ENCODE measurements at regions not wholly inside any gene's neighbourhood (a gene's known extent, or its start where the extent isn't known, plus 50 kb on each side); places are given as distances from the start of the nearest gene placed in this dataset.

DNA sequence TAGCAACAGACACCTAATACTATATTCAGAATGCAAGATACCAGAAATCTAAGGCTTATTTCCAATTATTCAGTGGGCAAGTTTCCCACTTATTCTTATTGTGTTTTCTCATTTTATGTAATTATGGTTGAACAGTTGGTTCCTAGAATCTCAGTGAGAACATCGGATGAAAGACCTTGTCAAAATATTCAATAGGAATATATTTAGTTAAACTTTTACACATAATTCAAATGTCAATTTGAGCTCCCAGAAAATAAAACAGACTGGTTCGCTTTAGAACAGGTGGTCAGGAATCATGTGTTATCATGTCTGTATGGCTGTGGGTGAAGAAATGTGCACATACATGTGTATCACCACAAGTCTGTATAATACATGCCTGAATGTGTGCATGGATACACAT, 447.8 kb downstream of the MED10 start:
- no peak for DNase-seq
- H3K4me1 ChIP-seq: no peaks in the 10 kb centered on the region
- no peak for FAIRE-seq
- H3K4me3 ChIP-seq: no peak overlapping the region
- H3K36me3 ChIP-seq: no peaks in the 10 kb centered on the region
- TF ChIP-seq, protein P1, sequence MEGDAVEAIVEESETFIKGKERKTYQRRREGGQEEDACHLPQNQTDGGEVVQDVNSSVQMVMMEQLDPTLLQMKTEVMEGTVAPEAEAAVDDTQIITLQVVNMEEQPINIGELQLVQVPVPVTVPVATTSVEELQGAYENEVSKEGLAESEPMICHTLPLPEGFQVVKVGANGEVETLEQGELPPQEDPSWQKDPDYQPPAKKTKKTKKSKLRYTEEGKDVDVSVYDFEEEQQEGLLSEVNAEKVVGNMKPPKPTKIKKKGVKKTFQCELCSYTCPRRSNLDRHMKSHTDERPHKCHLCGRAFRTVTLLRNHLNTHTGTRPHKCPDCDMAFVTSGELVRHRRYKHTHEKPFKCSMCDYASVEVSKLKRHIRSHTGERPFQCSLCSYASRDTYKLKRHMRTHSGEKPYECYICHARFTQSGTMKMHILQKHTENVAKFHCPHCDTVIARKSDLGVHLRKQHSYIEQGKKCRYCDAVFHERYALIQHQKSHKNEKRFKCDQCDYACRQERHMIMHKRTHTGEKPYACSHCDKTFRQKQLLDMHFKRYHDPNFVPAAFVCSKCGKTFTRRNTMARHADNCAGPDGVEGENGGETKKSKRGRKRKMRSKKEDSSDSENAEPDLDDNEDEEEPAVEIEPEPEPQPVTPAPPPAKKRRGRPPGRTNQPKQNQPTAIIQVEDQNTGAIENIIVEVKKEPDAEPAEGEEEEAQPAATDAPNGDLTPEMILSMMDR (IDR thresholded peaks at IDR 0.05): no peak
- no peaks in the 10 kb centered on the region for H3K9me3 ChIP-seq
- no peak for ATAC-seq
- intact Hi-C loops (cut with DNase I): no loop called here
- 60 to 64% methylated on average over 2 of the region's 2 CpGs for WGBS, 2 donors
- H3K27me3 ChIP-seq: no peaks in the 10 kb centered on the region
- no peak overlapping the region for H3K27ac ChIP-seq

DNA sequence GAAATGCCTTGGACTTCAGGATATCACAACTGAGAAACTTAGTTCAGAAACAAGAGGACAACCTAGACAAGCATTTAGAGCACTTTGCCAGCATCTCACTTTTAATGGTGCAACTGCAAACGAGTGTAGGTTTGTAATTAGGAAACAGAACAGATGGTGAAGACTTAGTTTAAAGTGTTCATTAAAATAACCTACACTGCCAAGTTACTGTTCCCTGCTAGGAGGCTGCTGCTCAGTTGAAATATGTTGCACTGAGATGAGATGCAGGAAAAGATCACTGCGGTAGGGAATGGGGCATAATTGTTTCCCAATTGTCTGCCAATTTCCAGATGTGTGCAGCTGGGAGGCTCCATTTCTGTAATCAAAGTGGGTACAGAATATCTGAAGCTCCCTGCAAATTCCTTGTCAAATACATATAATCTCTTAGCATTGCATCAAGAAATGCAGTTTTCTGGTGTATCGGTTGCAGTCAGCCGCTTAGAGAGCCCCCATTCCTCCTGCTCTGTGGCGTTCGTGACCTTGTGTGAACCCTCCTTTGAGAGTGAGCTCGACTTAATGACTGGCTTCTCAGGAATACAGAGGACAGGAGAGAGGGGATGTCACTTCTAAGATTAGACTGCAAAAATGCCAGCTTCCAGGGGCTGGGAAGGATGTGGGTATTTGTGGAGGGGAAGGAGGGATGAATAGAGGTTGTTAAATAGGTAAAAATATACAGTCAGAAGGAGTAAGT, 448.9 kb downstream of the MED10 start:
- no peak for ATAC-seq
- intact Hi-C loops (cut with DNase I): no loop called here
- no peak overlapping the region for H3K27ac ChIP-seq
- TF ChIP-seq, protein P1 (IDR thresholded peaks at IDR 0.05): no peak
- no peaks in the 10 kb centered on the region for H3K4me1 ChIP-seq
- DNase-seq: no peak
- no peak for FAIRE-seq
- peaks cover 0 to 4% (median 0%) of the 10 kb centered on the region in 4 donors for H3K27me3 ChIP-seq
- 44 to 45% methylated on average over 7 of the region's 7 CpGs for whole genome bisulfite sequencing, 2 donors
- no peaks in the 10 kb centered on the region for H3K9me3 ChIP-seq
- no peaks in the 10 kb centered on the region for H3K36me3 ChIP-seq
- no peak overlapping the region for H3K4me3 ChIP-seq

DNA sequence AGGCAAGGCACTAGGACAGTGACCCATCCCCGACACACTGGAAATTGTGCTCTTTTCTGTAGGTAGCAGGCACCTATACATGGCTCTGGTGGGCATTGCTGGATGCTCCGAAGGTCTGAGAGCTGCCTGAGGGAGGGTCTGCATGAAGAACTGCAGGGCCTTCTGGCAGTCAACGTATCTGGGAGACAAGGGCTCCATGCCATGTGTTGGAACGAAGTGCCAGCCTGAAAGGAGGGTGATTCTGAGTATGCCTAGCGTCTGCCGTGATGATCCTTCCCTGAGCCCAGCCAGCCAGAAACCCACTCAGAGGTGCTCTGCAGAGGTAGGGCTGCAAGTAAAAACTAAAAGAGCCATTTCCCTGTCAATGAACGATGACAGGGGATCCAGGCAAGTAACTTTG, 453.2 kb downstream of the MED10 start:
- ATAC-seq (no peak), FAIRE-seq (no peak)
- WGBS, 2 donors: 63 to 70% methylated on average over 7 of the region's 7 CpGs

DNA sequence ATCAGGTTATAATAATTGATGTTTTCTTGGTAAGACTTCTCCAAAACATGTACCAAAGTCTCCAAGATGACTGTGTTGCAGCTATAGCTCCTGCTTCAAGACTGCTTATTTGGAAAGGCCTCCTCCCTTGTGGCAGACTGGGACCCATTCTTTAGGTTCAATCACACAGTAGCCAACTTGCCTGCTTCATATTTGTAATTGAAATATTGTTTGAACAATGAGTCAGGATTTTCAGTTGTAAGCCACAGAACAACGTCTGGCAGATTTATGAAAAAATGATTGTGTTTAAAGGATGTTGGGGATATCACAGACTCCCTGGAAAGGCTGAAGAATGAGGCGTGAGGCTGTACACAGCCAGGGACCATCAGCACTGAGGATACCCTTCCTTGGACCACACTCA, 458.9 kb downstream of the MED10 start:
- FAIRE-seq: no peak
- Histone ChIP-seq H3K27ac (no peak overlapping the region), H3K9me3 (no peaks in the 10 kb centered on the region), H3K36me3 (no peaks in the 10 kb centered on the region), H3K27me3 (no peaks in the 10 kb centered on the region), H3K4me3 (no peak overlapping the region), H3K4me1 (no peaks in the 10 kb centered on the region)
- intact Hi-C loops (cut with DNase I): no loop called here
- 22 to 29% methylated on average over 2 of the region's 2 CpGs for WGBS, 2 donors
- no peak for ATAC-seq
- TF ChIP-seq, protein P1 (IDR thresholded peaks at IDR 0.05): no peak
- no peak for DNase-seq

More for the DNA sequence above, 453.2 kb downstream of the MED10 start:
- intact Hi-C loops (cut with DNase I): no loop called here
- TF ChIP-seq, protein P1 (IDR thresholded peaks at IDR 0.05): no peak
- Histone ChIP-seq H3K27ac (no peak overlapping the region), H3K9me3 (no peaks in the 10 kb centered on the region), H3K4me1 (no peaks in the 10 kb centered on the region), H3K36me3 (no peaks in the 10 kb centered on the region), H3K4me3 (no peak overlapping the region), H3K27me3 (peaks cover 0 to 4% (median 0%) of the 10 kb centered on the region in 4 donors)
- DNase-seq: no peak

DNA sequence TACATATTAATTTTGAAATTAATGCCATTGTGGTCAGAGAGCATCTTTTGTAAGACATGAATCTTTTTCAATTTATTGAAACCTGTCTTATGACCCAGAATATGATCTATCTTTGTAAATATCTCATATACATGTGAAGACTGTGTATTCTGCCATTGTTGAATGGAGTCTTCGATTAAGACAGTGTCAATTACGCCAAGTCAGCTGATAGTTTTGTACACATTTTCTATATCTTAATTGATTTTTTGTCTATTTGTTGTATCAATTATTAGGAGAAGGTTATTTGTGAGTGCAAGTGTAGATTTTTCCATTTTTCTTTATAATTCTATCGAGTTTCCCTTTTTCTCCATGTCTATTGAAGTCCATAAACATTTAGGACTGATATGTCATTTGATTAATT, 471.6 kb downstream of the MED10 start:
- no peaks in the 10 kb centered on the region for H3K36me3 ChIP-seq
- no peaks in the 10 kb centered on the region for H3K4me1 ChIP-seq
- FAIRE-seq (no peak), DNase-seq (no peak), ATAC-seq (no peak)
- H3K4me3 ChIP-seq: no peak overlapping the region
- TF ChIP-seq, protein P1 (IDR thresholded peaks at IDR 0.05): no peak
- intact Hi-C loops (cut with DNase I): no loop called here
- WGBS, 2 donors: 55 to 74% methylated on average over 3 of the region's 3 CpGs
- H3K27ac ChIP-seq: no peak overlapping the region
- H3K9me3 ChIP-seq: no peaks in the 10 kb centered on the region
- peaks cover 0 to 6% (median 0%) of the 10 kb centered on the region in 4 donors for H3K27me3 ChIP-seq
